ENCODE measurements at regions not wholly inside any gene's neighbourhood (a gene's known extent, or its start where the extent isn't known, plus 50 kb on each side); places are given as distances from the start of the nearest gene placed in this dataset.

DNA sequence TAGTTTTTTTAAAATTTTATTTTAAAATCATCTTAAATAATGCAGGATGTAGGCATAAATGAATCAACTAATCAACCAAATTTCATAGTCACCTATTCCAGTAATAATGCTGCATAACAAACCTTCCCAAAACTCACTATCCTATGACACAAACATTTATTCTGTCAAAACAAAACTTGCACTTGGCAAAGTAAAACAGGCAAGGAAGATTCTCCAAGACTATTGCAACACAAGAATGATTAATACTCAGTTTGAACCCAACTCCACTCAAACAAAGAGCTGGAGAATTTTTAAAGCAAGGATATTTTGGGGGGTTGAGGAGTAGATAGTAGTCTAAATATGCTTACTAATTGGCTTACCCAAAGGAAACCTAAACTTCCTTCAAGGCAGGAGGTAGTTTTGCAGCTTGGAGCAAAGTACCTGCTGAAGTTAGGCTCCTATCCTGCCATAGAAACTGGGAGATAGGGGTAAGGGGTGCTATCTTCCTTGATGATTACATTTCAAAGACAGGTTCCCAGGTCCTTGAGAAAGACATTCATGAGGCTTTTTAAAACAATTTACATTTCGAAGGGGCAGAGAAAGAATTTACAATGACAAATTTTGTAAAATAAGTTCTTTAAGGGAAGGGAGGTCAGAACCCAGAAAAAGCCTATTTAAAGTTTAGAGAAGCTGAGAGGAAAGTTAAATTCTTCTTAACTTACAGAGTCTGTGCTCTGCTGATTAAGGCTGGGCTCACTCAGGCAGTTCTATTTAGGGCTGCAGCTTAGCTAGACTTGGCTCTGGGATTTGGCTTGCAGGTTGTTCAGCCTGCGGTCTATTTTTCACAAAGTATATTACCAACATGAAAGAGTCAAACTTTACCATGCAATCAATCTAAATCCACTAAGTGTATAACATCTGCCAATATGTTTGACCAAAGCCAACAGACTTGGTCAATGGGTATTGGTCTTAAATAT, 549.0 kb downstream of the KCTD12 start:
- no peak for DNase-seq (ENCODE audit: low read depth)
- peaks cover 6% of the 10 kb centered on the region for H3K4me1 Mint-ChIP-seq (ENCODE audit: low read depth, unreplicated experiment)
- no peaks in the 10 kb centered on the region for H3K27me3 ChIP-seq (ENCODE audit: insufficient read depth, low read length)
- H3K36me3 ChIP-seq (ENCODE audit: insufficient read depth, low read length), result no peaks in the 10 kb centered on the region
- H3K9me3 Mint-ChIP-seq (ENCODE audit: unreplicated experiment), result peaks cover 2% of the 10 kb centered on the region
- H3K79me2 ChIP-seq (ENCODE audit: insufficient read depth, low read length), result no peaks in the 10 kb centered on the region
- H3K4me3 ChIP-seq (ENCODE audit: insufficient read depth, low read depth, low read length), result no peak overlapping the region
- no peak overlapping the region for H3K4me3 Mint-ChIP-seq (ENCODE audit: unreplicated experiment)
- no peak for TF ChIP-seq EZH2 (IDR thresholded peaks at IDR 0.05; ENCODE audit: insufficient read depth, low read length)
- TF ChIP-seq, protein P1, sequence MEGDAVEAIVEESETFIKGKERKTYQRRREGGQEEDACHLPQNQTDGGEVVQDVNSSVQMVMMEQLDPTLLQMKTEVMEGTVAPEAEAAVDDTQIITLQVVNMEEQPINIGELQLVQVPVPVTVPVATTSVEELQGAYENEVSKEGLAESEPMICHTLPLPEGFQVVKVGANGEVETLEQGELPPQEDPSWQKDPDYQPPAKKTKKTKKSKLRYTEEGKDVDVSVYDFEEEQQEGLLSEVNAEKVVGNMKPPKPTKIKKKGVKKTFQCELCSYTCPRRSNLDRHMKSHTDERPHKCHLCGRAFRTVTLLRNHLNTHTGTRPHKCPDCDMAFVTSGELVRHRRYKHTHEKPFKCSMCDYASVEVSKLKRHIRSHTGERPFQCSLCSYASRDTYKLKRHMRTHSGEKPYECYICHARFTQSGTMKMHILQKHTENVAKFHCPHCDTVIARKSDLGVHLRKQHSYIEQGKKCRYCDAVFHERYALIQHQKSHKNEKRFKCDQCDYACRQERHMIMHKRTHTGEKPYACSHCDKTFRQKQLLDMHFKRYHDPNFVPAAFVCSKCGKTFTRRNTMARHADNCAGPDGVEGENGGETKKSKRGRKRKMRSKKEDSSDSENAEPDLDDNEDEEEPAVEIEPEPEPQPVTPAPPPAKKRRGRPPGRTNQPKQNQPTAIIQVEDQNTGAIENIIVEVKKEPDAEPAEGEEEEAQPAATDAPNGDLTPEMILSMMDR (IDR thresholded peaks at IDR 0.05; ENCODE audit: insufficient read depth, low read depth, low read length), result no peak
- no peak for FAIRE-seq
- no peaks in the 10 kb centered on the region for H4K20me1 ChIP-seq (ENCODE audit: insufficient read depth, low read length)
- peaks cover 1% of the 10 kb centered on the region for H3K36me3 Mint-ChIP-seq (ENCODE audit: low read depth, unreplicated experiment)
- H3K9ac ChIP-seq (ENCODE audit: low read length), result no peak overlapping the region
- no peak overlapping the region for H3K27ac ChIP-seq (ENCODE audit: low read depth, low read length)
- no peak overlapping the region for H3K4me2 ChIP-seq (ENCODE audit: low read length)
- H3K4me1 ChIP-seq (ENCODE audit: insufficient read depth, low read length), result no peaks in the 10 kb centered on the region
- no peak overlapping the region for H3K27ac Mint-ChIP-seq (ENCODE audit: unreplicated experiment)
- H2AFZ ChIP-seq (ENCODE audit: low read depth, low read length), result no peak overlapping the region
- peaks cover 3% of the 10 kb centered on the region for H3K27me3 Mint-ChIP-seq (ENCODE audit: low read depth, unreplicated experiment)
- no peaks in the 10 kb centered on the region for H3K9me3 ChIP-seq (ENCODE audit: insufficient read depth, low read depth, low read length)

DNA sequence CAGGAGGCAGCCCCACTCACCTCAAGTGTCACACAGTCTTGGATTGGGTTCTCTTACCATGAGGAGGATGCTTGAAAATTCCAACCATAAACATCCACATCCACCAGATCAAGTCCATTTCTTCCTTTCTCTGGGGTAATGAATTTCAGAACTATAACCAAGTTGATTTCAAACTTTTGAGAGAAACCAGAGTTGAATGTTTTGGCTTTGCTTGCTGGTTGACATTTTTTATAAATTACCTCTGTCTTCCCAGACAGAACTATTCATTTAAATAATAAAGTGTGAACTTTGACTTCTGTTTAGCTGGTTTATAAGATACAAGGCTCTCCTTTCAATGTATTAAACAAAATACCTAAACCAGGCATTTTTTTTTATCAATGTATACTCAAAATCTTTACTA, 550.7 kb downstream of the KCTD12 start:
- no peak for FAIRE-seq
- H3K27me3 Mint-ChIP-seq (ENCODE audit: low read depth, unreplicated experiment), result peaks cover 3% of the 10 kb centered on the region
- H3K27me3 ChIP-seq (ENCODE audit: insufficient read depth, low read length), result no peaks in the 10 kb centered on the region

More for the DNA sequence above, 550.7 kb downstream of the KCTD12 start:
- TF ChIP-seq, protein P1 (IDR thresholded peaks at IDR 0.05; ENCODE audit: insufficient read depth, low read depth, low read length), result no peak
- no peak for TF ChIP-seq EZH2 (IDR thresholded peaks at IDR 0.05; ENCODE audit: insufficient read depth, low read length)
- no peak overlapping the region for H3K4me3 Mint-ChIP-seq (ENCODE audit: unreplicated experiment)
- H3K36me3 ChIP-seq (ENCODE audit: insufficient read depth, low read length), result no peaks in the 10 kb centered on the region
- DNase-seq (ENCODE audit: low read depth), result no peak
- no peak overlapping the region for H3K4me2 ChIP-seq (ENCODE audit: low read length)
- H3K27ac ChIP-seq (ENCODE audit: low read depth, low read length), result no peak overlapping the region
- H3K4me3 ChIP-seq (ENCODE audit: insufficient read depth, low read depth, low read length), result no peak overlapping the region
- H2AFZ ChIP-seq (ENCODE audit: low read depth, low read length), result no peak overlapping the region
- H3K9ac ChIP-seq (ENCODE audit: low read length), result no peak overlapping the region
- H3K4me1 ChIP-seq (ENCODE audit: insufficient read depth, low read length), result no peaks in the 10 kb centered on the region
- H3K4me1 Mint-ChIP-seq (ENCODE audit: low read depth, unreplicated experiment), result peaks cover 11% of the 10 kb centered on the region
- no peak overlapping the region for H3K27ac Mint-ChIP-seq (ENCODE audit: unreplicated experiment)
- H4K20me1 ChIP-seq (ENCODE audit: insufficient read depth, low read length), result no peaks in the 10 kb centered on the region
- no peaks in the 10 kb centered on the region for H3K9me3 ChIP-seq (ENCODE audit: insufficient read depth, low read depth, low read length)
- no peaks in the 10 kb centered on the region for H3K9me3 Mint-ChIP-seq (ENCODE audit: unreplicated experiment)
- no peaks in the 10 kb centered on the region for H3K36me3 Mint-ChIP-seq (ENCODE audit: low read depth, unreplicated experiment)
- no peaks in the 10 kb centered on the region for H3K79me2 ChIP-seq (ENCODE audit: insufficient read depth, low read length)
